MM.1S (cell line): ENCODE measurements at regions not wholly inside any gene's neighbourhood (a gene's known extent, or its start where the extent isn't known, plus 50 kb on each side); places are given as distances from the start of the nearest gene placed in this dataset.
"Not testable (repeated sequence)": the region's sequence is repeated elsewhere in the genome, so short reads cannot be mapped to it uniquely, and the experiment has no call there.

ENCODE experiments used
- DNase-seq: peaks from one replicate; pipeline ENCODE4 v3.0.0-alpha.2; 2015
- H2AFZ ChIP-seq: fragments of 300-600 bp; sonication (generic); 2 replicates; pipeline ENCODE4 v1.6.0; 2016; ENCODE audit warnings: antibody characterized with exemption, low read length
- H3F3A ChIP-seq: fragments of 300-600 bp; sonication (generic); 2 replicates; pipeline ENCODE4 v1.6.1; 2016; ENCODE audit warnings: mild to moderate bottlenecking, antibody characterized with exemption, low read length, moderate library complexity, mixed read lengths; ENCODE audit not compliant: insufficient read depth
- H3K27ac ChIP-seq: fragments of 300-600 bp; sonication (generic); 2 replicates; pipeline ENCODE4 v1.5.1; 2016; ENCODE audit warnings: mild to moderate bottlenecking, low read length
- H3K27me3 ChIP-seq: fragments of 300-600 bp; sonication (generic); replicated peaks from 2 replicates; pipeline ENCODE4 v1.6.0; 2016; ENCODE audit warnings: low read length; ENCODE audit not compliant: insufficient read depth
- H3K36me3 ChIP-seq: fragments of 300-600 bp; sonication (generic); replicated peaks from 2 replicates; pipeline ENCODE4 v1.6.1; 2016; ENCODE audit warnings: mild to moderate bottlenecking, low read length, mixed read lengths; ENCODE audit not compliant: insufficient read depth
- H3K4me1 ChIP-seq: fragments of 300-600 bp; sonication (generic); 2 replicates; pipeline ENCODE4 v1.6.1; 2016; ENCODE audit warnings: low read length, mixed read lengths
- H3K4me2 ChIP-seq: fragments of 300-600 bp; sonication (generic); 2 replicates; pipeline ENCODE4 v1.6.0; 2016; ENCODE audit warnings: low read depth, low read length
- H3K4me3 ChIP-seq: fragments of 300-600 bp; sonication (generic); 2 replicates; pipeline ENCODE4 v1.5.1; 2016; ENCODE audit warnings: low read length, mixed read lengths
- H3K79me2 ChIP-seq: fragments of 300-600 bp; sonication (generic); 2 replicates; pipeline ENCODE4 v1.6.1; 2016; ENCODE audit warnings: mixed run types, low read length, mixed read lengths
- H3K9ac ChIP-seq: fragments of 300-600 bp; sonication (generic); 2 replicates; pipeline ENCODE4 v1.6.1; 2016; ENCODE audit warnings: low read length, mixed read lengths
- H3K9me2 ChIP-seq: fragments of 300-600 bp; sonication (generic); replicated peaks from 2 replicates; pipeline ENCODE4 v1.6.1; 2016; ENCODE audit warnings: mild to moderate bottlenecking, low read length, mixed read lengths; ENCODE audit not compliant: insufficient read depth
- H3K9me3 ChIP-seq: fragments of 300-600 bp; sonication (generic); replicated peaks from 2 replicates; pipeline ENCODE4 v1.6.1; 2016; ENCODE audit warnings: mild to moderate bottlenecking, low read length, mixed read lengths; ENCODE audit not compliant: insufficient read depth
- H4K20me1 ChIP-seq: fragments of 300-600 bp; sonication (generic); 2 replicates; pipeline ENCODE4 v1.6.1; 2016; ENCODE audit warnings: mild to moderate bottlenecking, low read length, moderate library complexity, mixed read lengths; ENCODE audit not compliant: insufficient read depth
- EZH2 ChIP-seq: fragments of 300-600 bp; sonication (generic); optimal IDR thresholded peaks from 2 replicates; pipeline ENCODE3; 2017; ENCODE audit warnings: low read depth, mild to moderate bottlenecking, antibody characterized with exemption, low read length, mixed read lengths
- EZH2phosphoT487 ChIP-seq: fragments of 300-600 bp; sonication (generic); IDR thresholded peaks from 2 replicates; pipeline ENCODE4 v1.6.1; 2018; ENCODE audit warnings: antibody characterized with exemption, low read length
- TF ChIP-seq, protein P1 (sequence below): fragments of 300-600 bp; sonication (generic); IDR thresholded peaks from 2 replicates; pipeline ENCODE4 v1.5.1; 2016; ENCODE audit warnings: antibody characterized with exemption, low read length, mixed read lengths

DNA sequence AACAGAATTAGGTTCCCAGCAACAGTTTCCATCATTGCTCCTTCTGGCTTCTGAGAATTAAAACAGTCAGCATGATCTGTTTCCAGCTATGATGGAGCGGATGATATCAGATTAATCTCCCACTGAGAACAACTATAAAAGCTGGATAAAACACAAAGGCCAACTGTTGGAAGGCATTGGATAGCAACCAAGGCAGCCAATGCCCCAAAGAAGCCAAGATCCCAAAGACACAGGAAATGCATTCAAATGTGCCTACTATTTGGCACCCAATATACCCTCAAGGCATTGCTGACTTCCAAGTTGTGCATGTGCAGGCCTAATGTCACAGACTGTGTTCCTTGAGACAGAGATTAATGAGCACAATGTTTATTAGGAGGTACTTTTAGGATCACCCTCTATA lies 259.3 kb downstream of the ARHGAP12 start:
- Histone ChIP-seq H3K9me3 (no peaks in the 10 kb centered on the region), H3K36me3 (no peaks in the 10 kb centered on the region), H3K27me3 (no peaks in the 10 kb centered on the region), H2AFZ (no peak overlapping the region), H3K9me2 (no peaks in the 10 kb centered on the region), H3K27ac (no peak overlapping the region), H3K4me3 (no peak overlapping the region), H3K79me2 (no peaks in the 10 kb centered on the region), H4K20me1 (no peaks in the 10 kb centered on the region), H3F3A (no peaks in the 10 kb centered on the region), H3K4me1 (no peaks in the 10 kb centered on the region), H3K4me2 (no peak overlapping the region), H3K9ac (no peak overlapping the region)
- no peak for DNase-seq
- TF ChIP-seq EZH2phosphoT487 (no peak), EZH2 (no peak)
- TF ChIP-seq, protein P1, sequence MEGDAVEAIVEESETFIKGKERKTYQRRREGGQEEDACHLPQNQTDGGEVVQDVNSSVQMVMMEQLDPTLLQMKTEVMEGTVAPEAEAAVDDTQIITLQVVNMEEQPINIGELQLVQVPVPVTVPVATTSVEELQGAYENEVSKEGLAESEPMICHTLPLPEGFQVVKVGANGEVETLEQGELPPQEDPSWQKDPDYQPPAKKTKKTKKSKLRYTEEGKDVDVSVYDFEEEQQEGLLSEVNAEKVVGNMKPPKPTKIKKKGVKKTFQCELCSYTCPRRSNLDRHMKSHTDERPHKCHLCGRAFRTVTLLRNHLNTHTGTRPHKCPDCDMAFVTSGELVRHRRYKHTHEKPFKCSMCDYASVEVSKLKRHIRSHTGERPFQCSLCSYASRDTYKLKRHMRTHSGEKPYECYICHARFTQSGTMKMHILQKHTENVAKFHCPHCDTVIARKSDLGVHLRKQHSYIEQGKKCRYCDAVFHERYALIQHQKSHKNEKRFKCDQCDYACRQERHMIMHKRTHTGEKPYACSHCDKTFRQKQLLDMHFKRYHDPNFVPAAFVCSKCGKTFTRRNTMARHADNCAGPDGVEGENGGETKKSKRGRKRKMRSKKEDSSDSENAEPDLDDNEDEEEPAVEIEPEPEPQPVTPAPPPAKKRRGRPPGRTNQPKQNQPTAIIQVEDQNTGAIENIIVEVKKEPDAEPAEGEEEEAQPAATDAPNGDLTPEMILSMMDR: no peak

DNA sequence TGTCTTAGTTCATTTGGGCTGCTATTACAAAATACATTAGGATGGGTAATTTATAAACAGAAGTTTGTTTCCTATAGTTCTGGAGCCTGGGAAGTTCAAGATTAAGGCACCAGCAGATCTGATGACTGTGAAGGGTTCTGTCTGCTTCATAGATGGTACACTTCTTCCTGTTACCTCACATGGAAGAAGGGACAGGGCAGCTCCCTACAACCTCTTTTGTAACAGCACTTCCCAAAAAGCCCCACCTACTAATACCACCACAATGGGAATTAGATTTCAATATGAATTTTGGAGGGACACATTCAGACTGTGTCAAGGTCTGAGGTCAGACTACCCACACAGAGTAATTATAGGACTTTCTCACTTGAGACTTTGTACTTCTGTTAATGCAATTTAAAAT lies 260.3 kb downstream of the ARHGAP12 start:
- TF ChIP-seq, protein P1: no peak
- no peak for TF ChIP-seq EZH2
- TF ChIP-seq EZH2phosphoT487: no peak
- Histone ChIP-seq H3K9me3 (no peaks in the 10 kb centered on the region), H3K36me3 (no peaks in the 10 kb centered on the region), H3K27me3 (no peaks in the 10 kb centered on the region), H3K9ac (no peak overlapping the region), H3K79me2 (no peaks in the 10 kb centered on the region), H3K27ac (no peak overlapping the region), H3K9me2 (no peaks in the 10 kb centered on the region), H3K4me3 (no peak overlapping the region), H4K20me1 (no peaks in the 10 kb centered on the region), H2AFZ (no peak overlapping the region), H3K4me1 (no peaks in the 10 kb centered on the region), H3K4me2 (no peak overlapping the region), H3F3A (no peaks in the 10 kb centered on the region)
- DNase-seq: no peak

DNA sequence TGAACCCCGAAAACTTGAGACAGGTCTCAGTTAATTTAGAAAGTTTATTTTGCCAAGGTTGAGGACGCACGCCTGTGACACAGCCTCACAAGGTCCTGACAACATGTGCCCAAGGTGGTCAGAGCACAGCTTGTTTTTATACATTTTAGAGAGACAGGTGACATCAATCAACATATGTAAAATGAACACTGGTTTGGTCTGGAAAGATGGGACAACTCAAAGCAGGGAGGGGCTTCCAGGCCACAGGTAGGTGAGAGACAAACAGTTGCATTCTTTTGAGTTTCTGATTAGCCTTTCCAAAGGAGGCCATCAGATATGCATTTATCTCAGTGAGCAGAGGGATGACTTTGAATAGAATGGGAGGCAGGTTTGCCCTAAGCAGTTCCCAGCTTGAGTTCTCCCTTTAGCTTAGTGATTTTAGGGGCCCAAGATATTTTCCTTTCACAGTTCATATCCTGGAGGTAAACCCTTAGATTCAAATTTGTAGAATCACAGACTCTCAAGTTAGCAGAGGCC lies 262.8 kb downstream of the ARHGAP12 start:
- not testable (repeated sequence) for H3K9me2 ChIP-seq, H3K9me3 ChIP-seq, H3K27ac ChIP-seq, H3K36me3 ChIP-seq, H4K20me1 ChIP-seq, DNase-seq, H3F3A ChIP-seq, H3K27me3 ChIP-seq, H3K79me2 ChIP-seq, H3K9ac ChIP-seq, H3K4me3 ChIP-seq, H2AFZ ChIP-seq, H3K4me1 ChIP-seq, H3K4me2 ChIP-seq

DNA sequence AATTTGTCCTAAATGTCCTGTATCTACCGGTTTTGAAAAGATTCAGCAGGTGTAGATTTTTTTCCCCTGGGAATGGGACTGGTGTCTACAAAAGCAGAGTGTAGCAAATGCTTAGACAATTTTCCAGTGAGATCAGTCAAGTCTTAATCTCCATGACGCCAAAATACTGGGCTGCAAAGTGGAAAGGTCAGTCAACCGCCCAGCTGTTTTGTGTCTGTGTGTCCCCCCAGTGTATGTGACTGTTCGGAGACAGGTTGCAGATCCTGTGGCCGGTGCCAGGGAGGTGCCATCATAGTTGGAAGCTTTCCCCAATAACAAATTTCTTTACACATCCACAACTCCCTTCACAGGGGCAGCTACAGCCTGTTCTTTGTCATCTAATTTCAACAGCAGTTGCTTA lies 263.8 kb downstream of the ARHGAP12 start:
- Histone ChIP-seq H3K27ac (no peak overlapping the region), H3K36me3 (no peaks in the 10 kb centered on the region), H3F3A (no peaks in the 10 kb centered on the region), H3K4me3 (no peak overlapping the region), H3K79me2 (no peaks in the 10 kb centered on the region), H3K9me3 (no peaks in the 10 kb centered on the region), H3K4me1 (no peaks in the 10 kb centered on the region), H4K20me1 (no peaks in the 10 kb centered on the region), H3K27me3 (no peaks in the 10 kb centered on the region), H3K4me2 (no peak overlapping the region), H3K9me2 (no peaks in the 10 kb centered on the region), H3K9ac (no peak overlapping the region), H2AFZ (no peak overlapping the region)
- TF ChIP-seq EZH2phosphoT487: no peak
- no peak for TF ChIP-seq EZH2
- TF ChIP-seq, protein P1: no peak
- no peak for DNase-seq

DNA sequence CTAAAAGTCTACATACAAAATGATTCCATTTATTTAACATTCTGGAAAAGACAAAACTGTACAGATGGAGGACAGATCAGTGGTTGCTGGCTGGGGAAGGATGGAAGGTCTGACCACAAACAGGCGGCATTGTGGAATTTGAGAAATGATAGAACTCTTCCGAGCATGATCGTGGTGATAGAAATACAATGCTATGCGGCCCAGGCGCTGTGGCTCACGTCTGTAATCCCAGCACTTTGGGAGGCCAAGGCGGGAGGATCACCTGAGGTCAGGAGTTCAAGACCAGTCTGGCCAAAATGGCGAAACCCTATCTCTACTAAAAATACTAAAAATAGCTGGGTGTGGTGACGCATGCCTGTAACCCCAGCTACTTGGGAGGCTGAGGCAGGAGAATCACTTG lies 264.6 kb downstream of the ARHGAP12 start:
- not testable (repeated sequence) for H3K27ac ChIP-seq, H3K36me3 ChIP-seq, H3K4me3 ChIP-seq, DNase-seq, H3K9me3 ChIP-seq, H3K9me2 ChIP-seq, H3K27me3 ChIP-seq, H3K79me2 ChIP-seq, H4K20me1 ChIP-seq, H2AFZ ChIP-seq, H3K4me2 ChIP-seq, H3F3A ChIP-seq, H3K4me1 ChIP-seq, H3K9ac ChIP-seq
